CD14-positive monocyte (primary cell): ENCODE measurements at regions not wholly inside any gene's neighbourhood (a gene's known extent, or its start where the extent isn't known, plus 50 kb on each side); places are given as distances from the start of the nearest gene placed in this dataset.

Experiments used
- DNase-seq, 3 donors: peaks; one replicate each; pipeline ENCODE4 v3.0.0-alpha.2; 2011 to 2022
- H2AFZ ChIP-seq: 2 replicates; pipeline ENCODE4 v1.6.0; 2012; ENCODE audit warnings: mild to moderate bottlenecking, low read depth, low read length, inconsistent platforms; ENCODE audit not compliant: insufficient read depth, poor library complexity, severe bottlenecking
- H3K27ac ChIP-seq, 2 donors: 1 replicate in 1 of 2; 2 replicates in 1 of 2; pipeline ENCODE4 v1.5.1; 2012 to 2013; ENCODE audit warnings: low read length in 2 of 2, control low read depth in 1 of 2, inconsistent platforms in 1 of 2, low read depth in 1 of 2, mild to moderate bottlenecking in 1 of 2
- H3K27me3 ChIP-seq, 2 donors: one replicate each; pipeline versions ENCODE4 v1.6.0 to v1.6.1; 2011 to 2013; ENCODE audit warnings: low read length in 2 of 2; ENCODE audit not compliant: control insufficient read depth in 2 of 2, insufficient read depth in 2 of 2
- H3K36me3 ChIP-seq, 2 donors: replicated peaks in 1 of 2; 1 replicate in 1 of 2; 2 replicates in 1 of 2; pipeline versions ENCODE4 v1.5.1 to v1.6.1; 2012 to 2013; ENCODE audit warnings: low read length in 2 of 2, control low read depth in 1 of 2, inconsistent platforms in 1 of 2, mild to moderate bottlenecking in 1 of 2; ENCODE audit not compliant: insufficient read depth in 2 of 2, control insufficient read depth in 1 of 2
- H3K4me1 ChIP-seq, 2 donors: 1 replicate in 1 of 2; 2 replicates in 1 of 2; pipeline versions ENCODE4 v1.5.1 to v1.6.1; 2012 to 2013; ENCODE audit warnings: low read length in 2 of 2, control low read depth in 1 of 2, inconsistent platforms in 1 of 2, mild to moderate bottlenecking in 1 of 2, moderate library complexity in 1 of 2; ENCODE audit not compliant: insufficient read depth in 2 of 2, control insufficient read depth in 1 of 2
- H3K4me2 ChIP-seq: replicated peaks from 2 replicates; pipeline ENCODE3; 2012; ENCODE audit warnings: low read length, moderate library complexity, mild to moderate bottlenecking; ENCODE audit not compliant: poor library complexity, severe bottlenecking; ENCODE audit errors: extremely low read depth
- H3K4me3 ChIP-seq, 3 experiments: fragments of 200-600 bp in 1 of 3; sonication (generic) in 1 of 3; replicated peaks in 1 of 3; 1 replicate in 2 of 3; 2 replicates in 1 of 3; pipeline ENCODE4 v1.5.1; 2011 to 2013; ENCODE audit warnings: low read length in 3 of 3, mild to moderate bottlenecking in 3 of 3, control low read depth in 2 of 3, low read depth in 2 of 3, inconsistent platforms in 1 of 3, moderate library complexity in 1 of 3
- H3K79me2 ChIP-seq: 2 replicates; pipeline ENCODE4 v1.6.0; 2012; ENCODE audit warnings: mild to moderate bottlenecking, control low read depth, inconsistent platforms, low read length, moderate library complexity; ENCODE audit not compliant: insufficient read depth
- H3K9ac ChIP-seq: 2 replicates; pipeline ENCODE4 v1.6.0; 2017; ENCODE audit warnings: low read length, mild to moderate bottlenecking; ENCODE audit not compliant: insufficient read depth, poor library complexity, severe bottlenecking
- H3K9me3 ChIP-seq, 2 donors: replicated peaks in 1 of 2; 1 replicate in 1 of 2; 2 replicates in 1 of 2; pipeline versions ENCODE4 v1.5.1 to v1.6.1; 2012 to 2013; ENCODE audit warnings: low read length in 2 of 2, control low read depth in 1 of 2; ENCODE audit not compliant: control insufficient read depth in 1 of 2, insufficient read depth in 1 of 2
- H4K20me1 ChIP-seq: 2 replicates; pipeline ENCODE4 v1.6.0; 2012; ENCODE audit warnings: mild to moderate bottlenecking, low read length, control low read depth, moderate library complexity; ENCODE audit not compliant: insufficient read depth
- H3K27ac Mint-ChIP-seq, 7 donors: one replicate each; pipeline ENCODE4 v1.8.0; 2020; ENCODE audit warnings: mild to moderate bottlenecking in 7 of 7, mixed read lengths in 7 of 7, moderate library complexity in 6 of 7, inconsistent platforms in 2 of 7
- H3K27me3 Mint-ChIP-seq, 3 donors: one replicate each; pipeline ENCODE4 v1.8.0; 2021 to 2022; ENCODE audit warnings: low read depth in 3 of 3, mild to moderate bottlenecking in 3 of 3, mixed read lengths in 3 of 3, moderate library complexity in 3 of 3, inconsistent platforms in 1 of 3
- H3K36me3 Mint-ChIP-seq, 2 donors: one replicate each; pipeline ENCODE4 v1.8.0; 2020; ENCODE audit warnings: mixed read lengths in 2 of 2, inconsistent platforms in 1 of 2, mild to moderate bottlenecking in 1 of 2
- H3K4me1 Mint-ChIP-seq: one replicate; pipeline ENCODE4 v1.8.0; 2020; ENCODE audit warnings: mild to moderate bottlenecking, mixed read lengths
- H3K4me3 Mint-ChIP-seq, 2 donors: one replicate each; pipeline ENCODE4 v1.8.0; 2020; ENCODE audit warnings: mild to moderate bottlenecking in 2 of 2, mixed read lengths in 2 of 2, moderate library complexity in 1 of 2
- H3K9me3 Mint-ChIP-seq, 7 donors: one replicate each; pipeline ENCODE4 v1.8.0; 2020 to 2022; ENCODE audit warnings: mixed read lengths in 7 of 7, mild to moderate bottlenecking in 6 of 7, moderate library complexity in 6 of 7, inconsistent platforms in 2 of 7
- WGBS: methylation state at CpG from one replicate; pipeline ENCODE4 v1.1.5; 2013; ENCODE audit warnings: missing lambda C conversion rate; ENCODE audit not compliant: insufficient coverage; 5-methylcytosine and 5-hydroxymethylcytosine counted together
- intact Hi-C, 2 donors: fragments of 100-400 bp; cut with micrococcal nuclease; formaldehyde crosslinking; loops; one replicate each; pipeline versions ENCODE4 v1.15.0 to v1.15.1; 2023
- TF ChIP-seq, protein P1 (sequence below): fragments of 200-600 bp; IDR thresholded peaks from one replicate; pipeline ENCODE4 v1.8.0; 2022; ENCODE audit warnings: antibody characterized with exemption, mild to moderate bottlenecking

DNA sequence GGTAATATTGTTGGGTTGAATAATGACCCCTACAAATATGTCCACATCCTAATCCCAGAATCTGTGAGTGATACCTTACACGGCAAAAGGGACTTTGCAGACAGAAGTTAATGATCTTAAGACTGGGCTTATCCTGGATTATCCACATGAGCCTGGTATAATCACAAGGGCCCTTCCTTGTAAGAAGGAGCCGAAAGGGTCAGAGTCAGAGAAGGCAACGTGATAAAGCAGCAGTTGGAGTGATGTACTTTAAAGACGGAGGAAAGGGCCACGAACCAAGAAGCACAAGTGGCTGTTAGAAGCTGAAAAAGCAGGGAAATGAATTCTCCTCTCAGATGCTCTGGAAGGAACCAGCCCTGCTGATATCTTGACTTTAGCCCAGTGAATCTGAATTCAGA lies 137.8 kb downstream of the UTP18 start:
- no peak overlapping the region for H3K27ac ChIP-seq
- H3K36me3 Mint-ChIP-seq: no peaks in the 10 kb centered on the region
- no peaks in the 10 kb centered on the region for H3K9me3 ChIP-seq
- no peaks in the 10 kb centered on the region for H3K4me1 Mint-ChIP-seq
- H3K79me2 ChIP-seq: no peaks in the 10 kb centered on the region
- no peaks in the 10 kb centered on the region for H3K4me1 ChIP-seq
- no peak overlapping the region for H2AFZ ChIP-seq
- intact Hi-C loops: no loop called here
- no peak overlapping the region for H3K4me3 Mint-ChIP-seq
- no peaks in the 10 kb centered on the region for H3K36me3 ChIP-seq
- no peak overlapping the region for H3K9ac ChIP-seq
- no peaks in the 10 kb centered on the region for H3K27me3 ChIP-seq
- H3K27ac Mint-ChIP-seq: peak overlapping the region in 1 of 7 donors; percentile 5
- H3K4me3 ChIP-seq: no peak overlapping the region
- no peaks in the 10 kb centered on the region for H4K20me1 ChIP-seq
- no peak overlapping the region for H3K4me2 ChIP-seq
- 92% methylated on average over 4 of the region's 5 CpGs for WGBS
- TF ChIP-seq, protein P1, sequence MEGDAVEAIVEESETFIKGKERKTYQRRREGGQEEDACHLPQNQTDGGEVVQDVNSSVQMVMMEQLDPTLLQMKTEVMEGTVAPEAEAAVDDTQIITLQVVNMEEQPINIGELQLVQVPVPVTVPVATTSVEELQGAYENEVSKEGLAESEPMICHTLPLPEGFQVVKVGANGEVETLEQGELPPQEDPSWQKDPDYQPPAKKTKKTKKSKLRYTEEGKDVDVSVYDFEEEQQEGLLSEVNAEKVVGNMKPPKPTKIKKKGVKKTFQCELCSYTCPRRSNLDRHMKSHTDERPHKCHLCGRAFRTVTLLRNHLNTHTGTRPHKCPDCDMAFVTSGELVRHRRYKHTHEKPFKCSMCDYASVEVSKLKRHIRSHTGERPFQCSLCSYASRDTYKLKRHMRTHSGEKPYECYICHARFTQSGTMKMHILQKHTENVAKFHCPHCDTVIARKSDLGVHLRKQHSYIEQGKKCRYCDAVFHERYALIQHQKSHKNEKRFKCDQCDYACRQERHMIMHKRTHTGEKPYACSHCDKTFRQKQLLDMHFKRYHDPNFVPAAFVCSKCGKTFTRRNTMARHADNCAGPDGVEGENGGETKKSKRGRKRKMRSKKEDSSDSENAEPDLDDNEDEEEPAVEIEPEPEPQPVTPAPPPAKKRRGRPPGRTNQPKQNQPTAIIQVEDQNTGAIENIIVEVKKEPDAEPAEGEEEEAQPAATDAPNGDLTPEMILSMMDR: no peak
- no peak for DNase-seq
- H3K9me3 Mint-ChIP-seq: peaks cover 0 to 6% (median 0%) of the 10 kb centered on the region in 7 donors
- H3K27me3 Mint-ChIP-seq: peaks cover 0 to 6% (median 3%) of the 10 kb centered on the region in 3 donors

DNA sequence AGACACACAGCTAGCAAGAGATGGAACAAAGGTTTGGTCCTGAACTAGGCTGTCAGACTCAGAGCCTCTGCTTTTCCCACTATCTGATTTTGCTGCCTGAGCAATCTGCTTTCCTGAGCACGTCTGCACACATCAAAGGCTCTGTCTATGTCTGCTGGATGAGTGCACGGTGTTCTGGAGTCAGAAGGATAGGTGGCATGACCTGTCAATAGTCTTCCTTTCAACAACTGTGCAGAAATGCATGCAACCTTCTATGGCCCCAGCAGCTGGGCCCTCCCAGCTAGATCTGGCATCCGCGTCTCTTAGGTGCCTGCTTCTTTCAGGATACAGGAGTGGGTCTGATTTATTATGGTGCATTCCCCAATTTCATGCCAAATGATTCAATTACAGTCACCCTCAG lies 138.3 kb downstream of the UTP18 start:
- Histone ChIP-seq H4K20me1 (no peaks in the 10 kb centered on the region), H3K79me2 (no peaks in the 10 kb centered on the region), H3K9ac (no peak overlapping the region), H3K36me3 (no peaks in the 10 kb centered on the region), H3K27me3 (no peaks in the 10 kb centered on the region), H3K4me1 (no peaks in the 10 kb centered on the region), H3K9me3 (no peaks in the 10 kb centered on the region), H2AFZ (no peak overlapping the region), H3K4me2 (no peak overlapping the region), H3K4me3 (no peak overlapping the region), H3K27ac (no peak overlapping the region)
- Mint-ChIP-seq H3K4me1 (no peaks in the 10 kb centered on the region), H3K27ac (no peak overlapping the region), H3K9me3 (peaks cover 0 to 6% (median 0%) of the 10 kb centered on the region in 7 donors), H3K36me3 (no peaks in the 10 kb centered on the region), H3K4me3 (no peak overlapping the region), H3K27me3 (peaks cover 0 to 6% (median 3%) of the 10 kb centered on the region in 3 donors)
- no peak for DNase-seq
- intact Hi-C loops: no loop called here
- TF ChIP-seq, protein P1: no peak
- 80% methylated on average over 2 of the region's 4 CpGs for WGBS
